Loucy (cell line): ENCODE measurements at regions not wholly inside any gene's neighbourhood (a gene's known extent, or its start where the extent isn't known, plus 50 kb on each side); places are given as distances from the start of the nearest gene placed in this dataset.

Experiments
- H2AFZ ChIP-seq: fragments of 200-600 bp; sonication (generic); 2 replicates; pipeline ENCODE4 v1.6.0; 2016; ENCODE audit warnings: antibody characterized with exemption, mild to moderate bottlenecking, low read length, moderate library complexity
- H3F3A ChIP-seq: fragments of 200-600 bp; 2 replicates; pipeline ENCODE4 v1.6.0; 2016; ENCODE audit warnings: antibody characterized with exemption, low read depth, mild to moderate bottlenecking
- H3K27me3 ChIP-seq: fragments of 200-600 bp; sonication (generic); 2 replicates; pipeline ENCODE4 v1.6.1; 2014; ENCODE audit warnings: low read length, mild to moderate bottlenecking; ENCODE audit not compliant: insufficient read depth, poor library complexity, severe bottlenecking
- H3K36me3 ChIP-seq: fragments of 200-600 bp; sonication (generic); 2 replicates; pipeline ENCODE4 v1.6.1; 2016; ENCODE audit warnings: low read length; ENCODE audit not compliant: insufficient read depth
- H3K4me1 ChIP-seq: fragments of 200-600 bp; sonication (generic); 2 replicates; pipeline ENCODE4 v1.5.1; 2014; ENCODE audit warnings: low read length, mild to moderate bottlenecking; ENCODE audit not compliant: insufficient read depth, poor library complexity, severe bottlenecking
- H3K4me2 ChIP-seq: fragments of 200-600 bp; sonication (generic); 2 replicates; pipeline ENCODE4 v1.6.0; 2014; ENCODE audit warnings: antibody characterized with exemption, low read length, low read depth, mild to moderate bottlenecking; ENCODE audit not compliant: poor library complexity, severe bottlenecking
- H3K4me3 ChIP-seq: fragments of 200-600 bp; sonication (generic); 2 replicates; pipeline ENCODE4 v1.5.1; 2014; ENCODE audit warnings: low read length, mild to moderate bottlenecking, mixed read lengths; ENCODE audit not compliant: poor library complexity, severe bottlenecking
- H3K79me2 ChIP-seq: fragments of 200-600 bp; sonication (generic); 2 replicates; pipeline ENCODE4 v1.6.1; 2014; ENCODE audit warnings: low read length; ENCODE audit not compliant: insufficient read depth
- H3K9ac ChIP-seq: fragments of 200-600 bp; sonication (generic); 2 replicates; pipeline ENCODE4 v1.6.0; 2014; ENCODE audit warnings: mild to moderate bottlenecking, low read depth, low read length, moderate library complexity; ENCODE audit not compliant: poor library complexity, severe bottlenecking
- H3K9me2 ChIP-seq: fragments of 200-600 bp; sonication (generic); replicated peaks from 2 replicates; pipeline ENCODE4 v1.6.1; 2016; ENCODE audit warnings: low read depth, low read length, mixed read lengths
- H3K9me3 ChIP-seq: fragments of 200-600 bp; sonication (generic); 2 replicates; pipeline ENCODE4 v1.6.1; 2014; ENCODE audit warnings: mild to moderate bottlenecking, antibody characterized with exemption, low read length, low read depth; ENCODE audit not compliant: insufficient read depth
- H4K20me1 ChIP-seq: fragments of 200-600 bp; sonication (generic); 2 replicates; pipeline ENCODE4 v1.6.0; 2014; ENCODE audit warnings: antibody characterized with exemption, low read length, mild to moderate bottlenecking; ENCODE audit not compliant: insufficient read depth, poor library complexity, severe bottlenecking
- CTCF ChIP-seq: fragments of 200-600 bp; sonication (generic); conservative IDR thresholded peaks from 2 replicates; pipeline ENCODE4 v1.5.1; 2014; ENCODE audit warnings: mild to moderate bottlenecking, antibody characterized with exemption, low read length
- EZH2phosphoT487 ChIP-seq: fragments of 200-600 bp; IDR thresholded peaks from 2 replicates; pipeline ENCODE4 v1.6.1; 2018; ENCODE audit warnings: antibody characterized with exemption, mild to moderate bottlenecking, moderate library complexity, borderline replicate concordance

GRCh38 chr10:10817609-10818008, 200.1 kb upstream of the CELF2 start:
- Histone ChIP-seq H3K27me3 (no peaks in the 10 kb centered on the region), H3K9me3 (peaks cover 4% of the 10 kb centered on the region; the same call in 1 of the 2 replicates), H2AFZ (no peak overlapping the region), H3K4me1 (no peaks in the 10 kb centered on the region), H3K4me2 (no peak overlapping the region), H3K36me3 (no peaks in the 10 kb centered on the region), H3K9ac (no peak overlapping the region), H3K4me3 (no peak overlapping the region), H4K20me1 (no peaks in the 10 kb centered on the region), H3F3A (no peaks in the 10 kb centered on the region), H3K79me2 (no peaks in the 10 kb centered on the region), H3K9me2 (no peaks in the 10 kb centered on the region)
- TF ChIP-seq CTCF, result no peak
- no peak for TF ChIP-seq EZH2phosphoT487

- peaks cover 4% of the 10 kb centered on the region; the same call in 1 of the 2 replicates for H3K9me3 ChIP-seq
- no peaks in the 10 kb centered on the region for H4K20me1 ChIP-seq
- H3K36me3 ChIP-seq, result no peaks in the 10 kb centered on the region
- H3K27me3 ChIP-seq, result no peaks in the 10 kb centered on the region
- no peak for TF ChIP-seq EZH2phosphoT487
- no peak for TF ChIP-seq CTCF
- H3K4me1 ChIP-seq, result no peaks in the 10 kb centered on the region
- no peak overlapping the region for H2AFZ ChIP-seq
- no peaks in the 10 kb centered on the region for H3K9me2 ChIP-seq
- H3K79me2 ChIP-seq, result no peaks in the 10 kb centered on the region
- H3K4me3 ChIP-seq, result no peak overlapping the region
- H3K4me2 ChIP-seq, result no peak overlapping the region
- H3F3A ChIP-seq, result no peaks in the 10 kb centered on the region
- no peak overlapping the region for H3K9ac ChIP-seq
Measured at GRCh38 chr10:10818082-10818481, 199.6 kb upstream of the CELF2 start.

GRCh38 chr10:10819206-10819856, 198.3 kb upstream of the CELF2 start:
- Histone ChIP-seq H3F3A (no peaks in the 10 kb centered on the region), H3K4me2 (no peak overlapping the region), H3K4me1 (no peaks in the 10 kb centered on the region), H4K20me1 (no peaks in the 10 kb centered on the region), H3K9ac (no peak overlapping the region), H3K79me2 (no peaks in the 10 kb centered on the region), H3K27me3 (no peaks in the 10 kb centered on the region), H3K9me2 (no peaks in the 10 kb centered on the region), H2AFZ (no peak overlapping the region), H3K9me3 (peaks cover 4% of the 10 kb centered on the region; the same call in 1 of the 2 replicates), H3K4me3 (no peak overlapping the region), H3K36me3 (no peaks in the 10 kb centered on the region)
- no peak for TF ChIP-seq CTCF
- no peak for TF ChIP-seq EZH2phosphoT487
